H9 (cell line): ENCODE measurements at regions not wholly inside any gene's neighbourhood (a gene's known extent, or its start where the extent isn't known, plus 50 kb on each side); places are given as distances from the start of the nearest gene placed in this dataset.

Source experiments
- DNase-seq: peaks from one replicate; pipeline ENCODE4 v3.0.0-alpha.2; 2017
- H2AFZ ChIP-seq: one replicate; pipeline ENCODE4 v1.6.1; 2013; ENCODE audit warnings: mild to moderate bottlenecking, low read length, control low read depth, moderate library complexity
- H2AK5ac ChIP-seq: 2 replicates; pipeline ENCODE4 v1.6.1; 2013; ENCODE audit warnings: low read length, control low read depth, mixed read lengths; ENCODE audit not compliant: insufficient read length
- H2BK120ac ChIP-seq: one replicate; pipeline ENCODE4 v1.6.1; 2013; ENCODE audit warnings: low read depth, mild to moderate bottlenecking, low read length, control low read depth, inconsistent platforms; ENCODE audit not compliant: poor library complexity, severe bottlenecking
- H2BK12ac ChIP-seq: 2 replicates; pipeline ENCODE4 v1.6.1; 2013; ENCODE audit warnings: low read length, control low read depth, mixed read lengths, low read depth; ENCODE audit not compliant: insufficient read length
- H2BK15ac ChIP-seq: 2 replicates; pipeline ENCODE4 v1.6.1; 2013; ENCODE audit warnings: low read depth, low read length, control low read depth
- H2BK20ac ChIP-seq: one replicate; pipeline ENCODE4 v1.6.1; 2013; ENCODE audit warnings: low read depth, mild to moderate bottlenecking, low read length, control low read depth, inconsistent platforms; ENCODE audit not compliant: poor library complexity, severe bottlenecking
- H2BK5ac ChIP-seq: 2 replicates; pipeline ENCODE4 v1.6.1; 2013; ENCODE audit warnings: low read length, control low read depth, mixed read lengths; ENCODE audit not compliant: insufficient read length
- H3K14ac ChIP-seq: 2 replicates; pipeline ENCODE4 v1.6.1; 2013; ENCODE audit warnings: low read length, control low read depth; ENCODE audit not compliant: insufficient read depth
- H3K18ac ChIP-seq: 2 replicates; pipeline ENCODE4 v1.6.1; 2013; ENCODE audit warnings: low read depth, mild to moderate bottlenecking, mixed read lengths, low read length, control low read depth; ENCODE audit not compliant: insufficient read length
- H3K23ac ChIP-seq: 2 replicates; pipeline ENCODE4 v1.6.1; 2013; ENCODE audit warnings: low read length, control low read depth, mixed read lengths, low read depth; ENCODE audit not compliant: insufficient read length
- H3K23me2 ChIP-seq: 2 replicates; pipeline ENCODE4 v1.6.1; 2013; ENCODE audit warnings: low read depth, mild to moderate bottlenecking, mixed read lengths, low read length, control low read depth; ENCODE audit not compliant: insufficient read length, poor library complexity, severe bottlenecking
- H3K27ac ChIP-seq: 2 replicates; pipeline ENCODE4 v1.5.1; 2013; ENCODE audit warnings: low read length, control low read depth, mixed read lengths, low read depth; ENCODE audit not compliant: insufficient read length
- H3K27me3 ChIP-seq: 2 replicates; pipeline ENCODE4 v1.6.1; 2013; ENCODE audit warnings: low read length, control low read depth, inconsistent platforms; ENCODE audit not compliant: insufficient read depth
- H3K4ac ChIP-seq: 2 replicates; pipeline ENCODE4 v1.6.1; 2013; ENCODE audit warnings: low read depth, mild to moderate bottlenecking, control low read depth, inconsistent platforms, low read length, moderate library complexity
- H3K4me1 ChIP-seq: 2 replicates; pipeline ENCODE4 v1.6.1; 2013; ENCODE audit warnings: low read length, control low read depth, inconsistent platforms; ENCODE audit not compliant: insufficient read depth
- H3K4me2 ChIP-seq: 2 replicates; pipeline ENCODE4 v1.6.1; 2013; ENCODE audit warnings: low read length, control low read depth, mixed read lengths; ENCODE audit not compliant: insufficient read length, insufficient read depth
- H3K56ac ChIP-seq: 2 replicates; pipeline ENCODE4 v1.6.1; 2013; ENCODE audit warnings: low read depth, mild to moderate bottlenecking, mixed read lengths, low read length, control low read depth; ENCODE audit not compliant: insufficient read length
- H3K79me1 ChIP-seq: 2 replicates; pipeline ENCODE4 v1.6.1; 2013; ENCODE audit warnings: low read depth, mild to moderate bottlenecking, moderate library complexity, low read length, control low read depth, inconsistent platforms; ENCODE audit not compliant: insufficient read depth, poor library complexity, severe bottlenecking
- H3K79me2 ChIP-seq: 2 replicates; pipeline ENCODE4 v1.6.1; 2013; ENCODE audit warnings: low read length, control low read depth, inconsistent platforms; ENCODE audit not compliant: insufficient read depth
- H3K9ac ChIP-seq: 2 replicates; pipeline ENCODE4 v1.6.1; 2013; ENCODE audit warnings: low read length, control low read depth, mixed read lengths; ENCODE audit not compliant: insufficient read length; ENCODE audit errors: extremely low read depth
- H3K9me3 ChIP-seq: one replicate; pipeline ENCODE4 v1.6.1; 2013; ENCODE audit warnings: low read depth, low read length, inconsistent platforms; ENCODE audit not compliant: control insufficient read depth
- H3T11ph ChIP-seq: one replicate; pipeline ENCODE4 v1.6.1; 2013; ENCODE audit warnings: mild to moderate bottlenecking, low read length, control low read depth, inconsistent platforms
- H4K20me1 ChIP-seq: one replicate; pipeline ENCODE4 v1.6.1; 2013; ENCODE audit not compliant: control insufficient read depth, insufficient read length, insufficient read depth
- H4K5ac ChIP-seq: 2 replicates; pipeline ENCODE4 v1.6.1; 2013; ENCODE audit warnings: low read depth, mild to moderate bottlenecking, mixed read lengths, low read length, control low read depth; ENCODE audit not compliant: insufficient read length
- H4K8ac ChIP-seq: replicated peaks from 2 replicates; pipeline ENCODE4 v1.6.1; 2013; ENCODE audit warnings: low read length, control low read depth, mixed read lengths, low read depth; ENCODE audit not compliant: insufficient read length
- H4K91ac ChIP-seq: 2 replicates; pipeline ENCODE4 v1.6.1; 2013; ENCODE audit warnings: low read depth, mild to moderate bottlenecking, moderate library complexity, mixed read lengths, low read length, control low read depth; ENCODE audit not compliant: insufficient read length
- H3K27ac Mint-ChIP-seq, 3 experiments: 2 replicates in 2 of 3; 3 replicates in 1 of 3; pipeline ENCODE4 v1.8.0; 2020 to 2021; ENCODE audit warnings: mixed read lengths in 3 of 3, mild to moderate bottlenecking in 1 of 3, moderate library complexity in 1 of 3
- H3K27me3 Mint-ChIP-seq: 2 replicates; pipeline ENCODE4 v1.8.0; 2021; ENCODE audit warnings: low read depth, mild to moderate bottlenecking, moderate library complexity, mixed read lengths
- H3K36me3 Mint-ChIP-seq, 3 experiments: 2 replicates in 2 of 3; 3 replicates in 1 of 3; pipeline ENCODE4 v1.8.0; 2020 to 2021; ENCODE audit warnings: low read depth in 3 of 3, mixed read lengths in 3 of 3; ENCODE audit not compliant: insufficient read depth in 1 of 3
- H3K4me1 Mint-ChIP-seq, 2 experiments: 2 replicates each; pipeline ENCODE4 v1.8.0; 2020; ENCODE audit warnings: mixed read lengths in 2 of 2
- H3K4me3 Mint-ChIP-seq, 2 experiments: 2 replicates in 1 of 2; 3 replicates in 1 of 2; pipeline ENCODE4 v1.8.0; 2020 to 2021; ENCODE audit warnings: mild to moderate bottlenecking in 2 of 2, mixed read lengths in 2 of 2, moderate library complexity in 1 of 2
- H3K9me3 Mint-ChIP-seq, 2 experiments: 2 replicates in 1 of 2; 3 replicates in 1 of 2; pipeline ENCODE4 v1.8.0; 2020; ENCODE audit warnings: mild to moderate bottlenecking in 2 of 2, mixed read lengths in 2 of 2, moderate library complexity in 1 of 2
- WGBS: extraction: QIAGEN DNeasy Blood & Tissue Kit; methylation state at CpG from one replicate; pipeline ENCODE4 v1.1.7; 2013; ENCODE audit warnings: missing lambda C conversion rate, low lambda C conversion rate, mixed read lengths; ENCODE audit not compliant: insufficient read length; ENCODE audit errors: extremely low coverage; 5-methylcytosine and 5-hydroxymethylcytosine counted together
- TF ChIP-seq, protein P1 (sequence below): fragments of 200-600 bp; sonication (generic); conservative IDR thresholded peaks from 3 replicates; pipeline ENCODE4 v1.8.0; 2021; ENCODE audit warnings: antibody characterized with exemption, mild to moderate bottlenecking

DNA sequence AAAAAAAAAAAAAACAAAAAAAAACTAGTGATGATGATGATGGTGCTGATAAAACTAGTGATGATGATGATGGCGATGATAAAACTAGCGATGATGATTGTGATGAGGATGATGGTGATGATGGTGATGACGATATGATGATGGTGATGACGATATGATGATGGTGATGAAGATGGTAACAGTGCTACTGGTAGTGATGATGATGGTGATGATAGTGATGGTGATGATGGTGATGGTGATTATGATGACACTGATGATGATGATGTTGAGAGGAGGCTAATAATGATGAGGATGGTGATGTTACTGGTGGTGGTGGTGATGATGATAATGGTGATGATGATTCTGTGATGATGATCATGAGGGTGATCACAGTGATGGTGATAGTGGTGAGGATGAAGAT lies 345.5 kb upstream of the CDH4 start:
- no peak overlapping the region for H3K23ac ChIP-seq
- H4K20me1 ChIP-seq, result no peaks in the 10 kb centered on the region
- H3K9ac ChIP-seq, result no peak overlapping the region
- no peaks in the 10 kb centered on the region for H3K79me1 ChIP-seq
- no peak overlapping the region for H2BK12ac ChIP-seq
- H3K56ac ChIP-seq, result no peak overlapping the region
- H3K18ac ChIP-seq, result no peak overlapping the region
- Mint-ChIP-seq H3K27me3 (peaks cover 25% of the 10 kb centered on the region), H3K9me3 (peaks cover 8 to 9% of the 10 kb centered on the region in 2 experiments), H3K4me1 (peaks cover 3 to 4% of the 10 kb centered on the region in 2 experiments; a peak in 3 of 4 replicates), H3K4me3 (no peak overlapping the region), H3K27ac (no peak overlapping the region), H3K36me3 (peaks cover 0 to 7% (median 6%) of the 10 kb centered on the region in 3 experiments; a peak in 3 of 7 replicates)
- no peak overlapping the region for H2BK5ac ChIP-seq
- no peaks in the 10 kb centered on the region for H3K23me2 ChIP-seq
- H3K14ac ChIP-seq, result no peak overlapping the region
- WGBS, result 100% methylated on average over 4 of the region's 4 CpGs
- TF ChIP-seq, protein P1, sequence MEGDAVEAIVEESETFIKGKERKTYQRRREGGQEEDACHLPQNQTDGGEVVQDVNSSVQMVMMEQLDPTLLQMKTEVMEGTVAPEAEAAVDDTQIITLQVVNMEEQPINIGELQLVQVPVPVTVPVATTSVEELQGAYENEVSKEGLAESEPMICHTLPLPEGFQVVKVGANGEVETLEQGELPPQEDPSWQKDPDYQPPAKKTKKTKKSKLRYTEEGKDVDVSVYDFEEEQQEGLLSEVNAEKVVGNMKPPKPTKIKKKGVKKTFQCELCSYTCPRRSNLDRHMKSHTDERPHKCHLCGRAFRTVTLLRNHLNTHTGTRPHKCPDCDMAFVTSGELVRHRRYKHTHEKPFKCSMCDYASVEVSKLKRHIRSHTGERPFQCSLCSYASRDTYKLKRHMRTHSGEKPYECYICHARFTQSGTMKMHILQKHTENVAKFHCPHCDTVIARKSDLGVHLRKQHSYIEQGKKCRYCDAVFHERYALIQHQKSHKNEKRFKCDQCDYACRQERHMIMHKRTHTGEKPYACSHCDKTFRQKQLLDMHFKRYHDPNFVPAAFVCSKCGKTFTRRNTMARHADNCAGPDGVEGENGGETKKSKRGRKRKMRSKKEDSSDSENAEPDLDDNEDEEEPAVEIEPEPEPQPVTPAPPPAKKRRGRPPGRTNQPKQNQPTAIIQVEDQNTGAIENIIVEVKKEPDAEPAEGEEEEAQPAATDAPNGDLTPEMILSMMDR, result no peak
- 0 out of 2 replicates have a peak, but pooled peaks cover 2% of the 10 kb centered on the region for H3K27me3 ChIP-seq
- no peak overlapping the region for H2BK20ac ChIP-seq
- H4K91ac ChIP-seq, result no peak overlapping the region
- H2AFZ ChIP-seq, result no peak overlapping the region
- no peak overlapping the region for H3K4ac ChIP-seq
- peaks cover 5% of the 10 kb centered on the region; the same call in 1 of the 2 replicates for H3K4me1 ChIP-seq
- H2BK120ac ChIP-seq, result no peak overlapping the region
- no peak overlapping the region for H4K5ac ChIP-seq
- H3T11ph ChIP-seq, result no peak overlapping the region
- H3K27ac ChIP-seq, result no peak overlapping the region
- no peak overlapping the region for H4K8ac ChIP-seq
- no peak overlapping the region for H2AK5ac ChIP-seq
- no peak overlapping the region for H3K4me2 ChIP-seq
- DNase-seq, result no peak
- no peaks in the 10 kb centered on the region for H3K9me3 ChIP-seq
- H3K79me2 ChIP-seq, result no peaks in the 10 kb centered on the region
- H2BK15ac ChIP-seq, result no peak overlapping the region
